Liver (tissue), 8 donors: ENCODE measurements at regions not wholly inside any gene's neighbourhood (a gene's known extent, or its start where the extent isn't known, plus 50 kb on each side); places are given as distances from the start of the nearest gene placed in this dataset.

Source experiments
- DNase-seq: peaks from one replicate; pipeline ENCODE4 v3.0.0-alpha.2; 2017; ENCODE audit warnings: low spot score
- H3K27ac ChIP-seq, 2 donors: one replicate each; pipeline ENCODE4 v1.7.0; 2013; ENCODE audit warnings: inconsistent platforms in 2 of 2, low read length in 2 of 2, control low read depth in 1 of 2, low read depth in 1 of 2, mild to moderate bottlenecking in 1 of 2
- H3K27me3 ChIP-seq, 4 donors: one replicate each; pipeline versions ENCODE4 v1.6.1 to v1.7.0; 2013; ENCODE audit warnings: low read length in 3 of 4, inconsistent platforms in 1 of 4, mild to moderate bottlenecking in 1 of 4, moderate library complexity in 1 of 4; ENCODE audit not compliant: control insufficient read depth in 4 of 4, insufficient read depth in 4 of 4
- H3K36me3 ChIP-seq, 4 donors: one replicate each; pipeline versions ENCODE4 v1.6.1 to v1.7.0; 2013; ENCODE audit warnings: low read length in 3 of 4, mild to moderate bottlenecking in 3 of 4, low read depth in 1 of 4, moderate library complexity in 1 of 4; ENCODE audit not compliant: control insufficient read depth in 4 of 4, insufficient read depth in 3 of 4
- H3K4me1 ChIP-seq, 4 donors: one replicate each; pipeline versions ENCODE4 v1.6.1 to v1.7.0; 2013; ENCODE audit warnings: low read length in 3 of 4, mild to moderate bottlenecking in 3 of 4, moderate library complexity in 1 of 4; ENCODE audit not compliant: control insufficient read depth in 4 of 4, insufficient read depth in 4 of 4
- H3K4me3 ChIP-seq, 3 donors: one replicate each; pipeline versions ENCODE4 v1.6.1 to v1.7.0; 2013; ENCODE audit warnings: low read length in 3 of 3, control low read depth in 1 of 3, low read depth in 1 of 3, mild to moderate bottlenecking in 1 of 3
- H3K9ac ChIP-seq, 2 donors: one replicate each; pipeline ENCODE4 v1.7.0; 2013; ENCODE audit warnings: low read length in 2 of 2, mild to moderate bottlenecking in 2 of 2, moderate library complexity in 2 of 2, control low read depth in 1 of 2, low read depth in 1 of 2
- H3K9me3 ChIP-seq, 4 donors: one replicate each; pipeline versions ENCODE4 v1.6.1 to v1.7.0; 2013; ENCODE audit warnings: low read length in 3 of 4; ENCODE audit not compliant: control insufficient read depth in 4 of 4
- ATF3 ChIP-seq: IDR thresholded peaks from 2 replicates; pipeline ENCODE4 v1.6.1; 2016; ENCODE audit warnings: antibody characterized with exemption
- CTCF ChIP-seq: fragments of 150-350 bp; IDR thresholded peaks from 2 replicates; pipeline ENCODE4 v1.5.1; 2017; ENCODE audit warnings: improper control_type of control experiment, low read depth, low read length; ENCODE audit not compliant: missing input control
- EGR1 ChIP-seq, 2 donors: IDR thresholded peaks; 2 replicates each; pipeline ENCODE4 v1.6.1; 2016 to 2018; ENCODE audit warnings: antibody characterized with exemption in 2 of 2, low read depth in 2 of 2
- FOXA1 ChIP-seq: IDR thresholded peaks from 2 replicates; pipeline ENCODE4 v1.6.1; 2016; ENCODE audit warnings: antibody characterized with exemption
- FOXA2 ChIP-seq: IDR thresholded peaks from 2 replicates; pipeline ENCODE4 v1.6.1; 2016; ENCODE audit warnings: antibody characterized with exemption
- GABPA ChIP-seq, 2 donors: IDR thresholded peaks in 1 of 2; conservative IDR thresholded peaks in 1 of 2; 2 replicates each; pipeline ENCODE4 v1.6.1; 2016; ENCODE audit warnings: antibody characterized with exemption in 2 of 2, mild to moderate bottlenecking in 1 of 2, moderate library complexity in 1 of 2
- HNF4A ChIP-seq, 2 donors: conservative IDR thresholded peaks; 2 replicates each; pipeline ENCODE4 v1.6.1; 2016; ENCODE audit warnings: antibody characterized with exemption in 2 of 2, mild to moderate bottlenecking in 2 of 2
- HNF4G ChIP-seq: IDR thresholded peaks from 2 replicates; pipeline ENCODE4 v1.6.1; 2016; ENCODE audit warnings: antibody characterized with exemption
- JUND ChIP-seq, 2 donors: IDR thresholded peaks; 2 replicates each; pipeline ENCODE4 v1.6.1; 2016; ENCODE audit warnings: antibody characterized with exemption in 2 of 2
- MAX ChIP-seq: IDR thresholded peaks from 2 replicates; pipeline ENCODE4 v1.6.1; 2016; ENCODE audit warnings: antibody characterized with exemption
- NR2F2 ChIP-seq: IDR thresholded peaks from 2 replicates; pipeline ENCODE4 v1.6.1; 2016; ENCODE audit warnings: antibody characterized with exemption
- RAD21 ChIP-seq, 2 donors: IDR thresholded peaks; 2 replicates each; pipeline ENCODE4 v1.6.1; 2016; ENCODE audit warnings: antibody characterized with exemption in 2 of 2, mild to moderate bottlenecking in 2 of 2
- REST ChIP-seq: IDR thresholded peaks from 2 replicates; pipeline ENCODE4 v1.6.1; 2016; ENCODE audit warnings: antibody characterized with exemption, mild to moderate bottlenecking
- RXRA ChIP-seq, 2 donors: IDR thresholded peaks; 2 replicates each; pipeline ENCODE4 v1.6.1; 2017 to 2018; ENCODE audit warnings: antibody characterized with exemption in 2 of 2, mild to moderate bottlenecking in 1 of 2
- SP1 ChIP-seq: IDR thresholded peaks from 2 replicates; pipeline ENCODE4 v1.6.1; 2018; ENCODE audit warnings: antibody characterized with exemption, mild to moderate bottlenecking
- TAF1 ChIP-seq: conservative IDR thresholded peaks from 2 replicates; pipeline ENCODE4 v1.6.1; 2016; ENCODE audit warnings: antibody characterized with exemption, mild to moderate bottlenecking
- YY1 ChIP-seq: IDR thresholded peaks from 2 replicates; pipeline ENCODE4 v1.6.1; 2016; ENCODE audit warnings: antibody characterized with exemption, mild to moderate bottlenecking
- ZBTB33 ChIP-seq: IDR thresholded peaks from 2 replicates; pipeline ENCODE4 v1.6.1; 2016; ENCODE audit warnings: antibody characterized with exemption
- WGBS: extraction: QIAGEN DNeasy Blood & Tissue Kit; methylation state at CpG from one replicate; pipeline ENCODE4 v1.1.7; 2013; 5-methylcytosine and 5-hydroxymethylcytosine counted together
- donor health status: healthy.
- donor health status: healthy.
- donor health status: healthy.
- donor health status: healthy.
- donor health status: healthy.

GRCh38 chr3:66139415-66139814, 81.4 kb upstream of the SLC25A26 start:
- Histone ChIP-seq H3K9me3 (no peaks in the 10 kb centered on the region), H3K27ac (no peak overlapping the region), H3K36me3 (no peaks in the 10 kb centered on the region), H3K4me1 (peaks cover 0 to 1% (median 0%) of the 10 kb centered on the region in 4 donors), H3K27me3 (no peaks in the 10 kb centered on the region), H3K4me3 (no peak overlapping the region), H3K9ac (no peak overlapping the region)
- 69% methylated on average over 5 of the region's 5 CpGs for WGBS
- no peak for TF ChIP-seq HNF4G
- TF ChIP-seq SP1, result no peak
- TF ChIP-seq EGR1 (IDR thresholded peaks at IDR 0.05; ENCODE audit: low read depth in 2 of 2), result no peak
- no peak for TF ChIP-seq MAX
- TF ChIP-seq RXRA (IDR thresholded peaks at IDR 0.05), result no peak
- TF ChIP-seq YY1, result no peak
- TF ChIP-seq ATF3, result no peak
- TF ChIP-seq RAD21 (IDR thresholded peaks at IDR 0.05), result no peak
- no peak for TF ChIP-seq FOXA2
- TF ChIP-seq REST, result no peak
- TF ChIP-seq TAF1, result no peak
- no peak for TF ChIP-seq FOXA1
- TF ChIP-seq GABPA (IDR thresholded peaks at IDR 0.05 in 1 of 2, conservative IDR thresholded peaks at IDR 0.05 in 1 of 2), result no peak
- no peak for TF ChIP-seq JUND (IDR thresholded peaks at IDR 0.05)
- TF ChIP-seq HNF4A (conservative IDR thresholded peaks at IDR 0.05), result no peak
- no peak for TF ChIP-seq NR2F2
- TF ChIP-seq CTCF, result no peak
- TF ChIP-seq ZBTB33, result no peak
- DNase-seq, result no peak
